HEK293 (cell line): ENCODE measurements at regions not wholly inside any gene's neighbourhood (a gene's known extent, or its start where the extent isn't known, plus 50 kb on each side); places are given as distances from the start of the nearest gene placed in this dataset.

Experiments used
- CTCF ChIA-PET: fragments of 350-600 bp; formaldehyde crosslinking; extraction: SDS; loops from one replicate; lab custom pipeline; 2021; ENCODE audit warnings: antibody characterized with exemption; lab: Yijun Ruan, JAX
- POLR2A ChIA-PET: fragments of 300-600 bp; formaldehyde crosslinking; extraction: SDS; loops from one replicate; lab custom pipeline; 2020; ENCODE audit warnings: antibody characterized with exemption, inconsistent platforms; lab: Yijun Ruan, JAX
- H3K27ac ChIP-seq: fragments of 200-500 bp; sonication (Bioruptor generic); 2 replicates; pipeline ENCODE4 v1.5.1; 2014; ENCODE audit warnings: low read depth, low read length, control low read depth, inconsistent platforms; ENCODE audit errors: extremely low read depth
- H3K36me3 ChIP-seq, 2 experiments: fragments of 200-500 bp in 1 of 2; sonication (Bioruptor generic) in 1 of 2; 1 replicate in 1 of 2; 2 replicates in 1 of 2; pipeline ENCODE4 v1.5.1; 2014 to 2017; ENCODE audit warnings: inconsistent platforms in 2 of 2, low read length in 2 of 2; ENCODE audit not compliant: control insufficient read depth in 2 of 2, insufficient read depth in 1 of 2
- H3K4me1 ChIP-seq: fragments of 200-500 bp; sonication (Bioruptor generic); 2 replicates; pipeline ENCODE4 v1.5.1; 2014; ENCODE audit warnings: mild to moderate bottlenecking, low read length, inconsistent platforms; ENCODE audit not compliant: control insufficient read depth, insufficient read depth
- H3K4me3 ChIP-seq: 2 replicates; pipeline ENCODE4 v1.5.1; 2011; ENCODE audit warnings: low read depth, mild to moderate bottlenecking, control low read depth, low read length, moderate library complexity
- H3K9me3 ChIP-seq: fragments of 200-500 bp; sonication (Bioruptor generic); 2 replicates; pipeline ENCODE4 v1.5.1; 2014; ENCODE audit warnings: low read depth, low read length, inconsistent platforms; ENCODE audit not compliant: control insufficient read depth, insufficient read depth
- KLF1 ChIP-seq: fragments of 450-650 bp; formaldehyde crosslinking; IDR thresholded peaks from 2 replicates; pipeline ENCODE4 v1.5.1; 2016; ENCODE audit warnings: missing biosample characterization, missing genetic modification characterization
- ZNF121 ChIP-seq: fragments of 450-650 bp; formaldehyde crosslinking; IDR thresholded peaks from 2 replicates; pipeline ENCODE4 v1.5.1; 2016; ENCODE audit warnings: missing biosample characterization, missing genetic modification characterization
- ZNF133 ChIP-seq: fragments of 450-650 bp; formaldehyde crosslinking; IDR thresholded peaks from 2 replicates; pipeline ENCODE4 v1.5.1; 2016; ENCODE audit warnings: missing biosample characterization, missing genetic modification characterization
- ZNF394 ChIP-seq: fragments of 450-650 bp; formaldehyde crosslinking; IDR thresholded peaks from 2 replicates; pipeline ENCODE4 v1.5.1; 2016; ENCODE audit warnings: missing biosample characterization, missing genetic modification characterization, mild to moderate bottlenecking, moderate library complexity, borderline replicate concordance
- ZNF404 ChIP-seq: fragments of 450-650 bp; formaldehyde crosslinking; IDR thresholded peaks from 2 replicates; pipeline ENCODE4 v1.5.1; 2017; ENCODE audit warnings: missing biosample characterization, missing genetic modification characterization
- ZNF416 ChIP-seq: fragments of 450-650 bp; formaldehyde crosslinking; IDR thresholded peaks from 2 replicates; pipeline ENCODE4 v1.5.1; 2016; ENCODE audit warnings: missing biosample characterization, missing genetic modification characterization
- ZNF549 ChIP-seq: fragments of 450-650 bp; IDR thresholded peaks from 2 replicates; pipeline ENCODE4 v1.5.1; 2018; ENCODE audit warnings: missing biosample characterization, missing genetic modification characterization, mild to moderate bottlenecking, inconsistent platforms, moderate library complexity
- ZNF600 ChIP-seq: fragments of 450-650 bp; formaldehyde crosslinking; IDR thresholded peaks from 2 replicates; pipeline ENCODE4 v1.5.1; 2016; ENCODE audit warnings: missing biosample characterization, missing genetic modification characterization
- ZNF626 ChIP-seq: fragments of 450-650 bp; sonication (Bioruptor Pico); formaldehyde crosslinking; IDR thresholded peaks from 2 replicates; pipeline ENCODE4 v1.5.1; 2018; ENCODE audit warnings: missing biosample characterization, missing genetic modification characterization, inconsistent platforms
- ZNF670 ChIP-seq: fragments of 450-650 bp; formaldehyde crosslinking; IDR thresholded peaks from 2 replicates; pipeline ENCODE4 v1.5.1; 2016; ENCODE audit warnings: missing biosample characterization, missing genetic modification characterization, low read depth
- ZNF701 ChIP-seq: fragments of 450-650 bp; formaldehyde crosslinking; IDR thresholded peaks from 2 replicates; pipeline ENCODE4 v1.5.1; 2016; ENCODE audit warnings: missing biosample characterization, missing genetic modification characterization
- ZNF747 ChIP-seq: fragments of 450-650 bp; formaldehyde crosslinking; IDR thresholded peaks from 2 replicates; pipeline ENCODE4 v1.5.1; 2016; ENCODE audit warnings: missing biosample characterization, missing genetic modification characterization
- ZNF843 ChIP-seq: fragments of 450-650 bp; formaldehyde crosslinking; IDR thresholded peaks from 2 replicates; pipeline ENCODE4 v1.5.1; 2016; ENCODE audit warnings: missing biosample characterization, missing genetic modification characterization
- TF ChIP-seq, protein P1 (sequence below): fragments of 450-650 bp; formaldehyde crosslinking; IDR thresholded peaks from 2 replicates; pipeline ENCODE4 v1.5.1; 2016; ENCODE audit warnings: missing biosample characterization, missing genetic modification characterization
- TF ChIP-seq, protein P2 (sequence below): fragments of 450-650 bp; formaldehyde crosslinking; IDR thresholded peaks from 2 replicates; pipeline ENCODE4 v1.5.1; 2016; ENCODE audit warnings: missing biosample characterization, missing genetic modification characterization
- TF ChIP-seq, protein P3 (sequence below): fragments of 450-650 bp; formaldehyde crosslinking; optimal IDR thresholded peaks from 2 replicates; pipeline ENCODE3; 2016; ENCODE audit warnings: missing biosample characterization, mild to moderate bottlenecking, missing genetic modification characterization
- TF ChIP-seq, protein P4 (sequence below): fragments of 450-650 bp; formaldehyde crosslinking; IDR thresholded peaks from 2 replicates; pipeline ENCODE4 v1.5.1; 2017; ENCODE audit warnings: missing biosample characterization, missing genetic modification characterization

DNA sequence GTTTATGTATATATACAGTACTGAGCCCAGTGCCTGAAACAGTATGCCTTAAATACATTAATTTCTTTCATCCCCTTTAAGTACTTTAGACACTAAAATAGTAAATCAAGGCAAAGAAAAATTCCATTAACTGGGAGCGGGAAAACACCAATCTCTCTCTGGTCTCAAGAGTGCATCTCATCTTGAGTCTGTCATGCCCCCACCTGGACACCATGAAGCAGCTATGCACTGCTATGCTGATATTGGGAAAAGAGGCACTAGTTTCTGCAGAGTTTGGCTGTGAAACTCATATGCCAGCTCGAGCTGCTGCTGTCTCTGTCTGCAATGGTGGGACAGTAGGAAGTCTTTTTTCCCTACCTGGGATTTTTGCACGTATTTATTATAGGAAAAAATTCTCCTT lies 754.4 kb upstream of the RAG2 start:
- Histone ChIP-seq H3K4me3 (no peak overlapping the region), H3K9me3 (no peaks in the 10 kb centered on the region), H3K4me1 (no peaks in the 10 kb centered on the region), H3K36me3 (no peaks in the 10 kb centered on the region), H3K27ac (no peak overlapping the region)
- ChIA-PET CTCF (no interaction called here), POLR2A (no interaction called here)
- TF ChIP-seq ZNF133 (no peak), KLF1 (tag by site-specific recombination) (no peak), ZNF843 (no peak), ZNF394 (tag by site-specific recombination) (no peak)
- TF ChIP-seq, protein P1, sequence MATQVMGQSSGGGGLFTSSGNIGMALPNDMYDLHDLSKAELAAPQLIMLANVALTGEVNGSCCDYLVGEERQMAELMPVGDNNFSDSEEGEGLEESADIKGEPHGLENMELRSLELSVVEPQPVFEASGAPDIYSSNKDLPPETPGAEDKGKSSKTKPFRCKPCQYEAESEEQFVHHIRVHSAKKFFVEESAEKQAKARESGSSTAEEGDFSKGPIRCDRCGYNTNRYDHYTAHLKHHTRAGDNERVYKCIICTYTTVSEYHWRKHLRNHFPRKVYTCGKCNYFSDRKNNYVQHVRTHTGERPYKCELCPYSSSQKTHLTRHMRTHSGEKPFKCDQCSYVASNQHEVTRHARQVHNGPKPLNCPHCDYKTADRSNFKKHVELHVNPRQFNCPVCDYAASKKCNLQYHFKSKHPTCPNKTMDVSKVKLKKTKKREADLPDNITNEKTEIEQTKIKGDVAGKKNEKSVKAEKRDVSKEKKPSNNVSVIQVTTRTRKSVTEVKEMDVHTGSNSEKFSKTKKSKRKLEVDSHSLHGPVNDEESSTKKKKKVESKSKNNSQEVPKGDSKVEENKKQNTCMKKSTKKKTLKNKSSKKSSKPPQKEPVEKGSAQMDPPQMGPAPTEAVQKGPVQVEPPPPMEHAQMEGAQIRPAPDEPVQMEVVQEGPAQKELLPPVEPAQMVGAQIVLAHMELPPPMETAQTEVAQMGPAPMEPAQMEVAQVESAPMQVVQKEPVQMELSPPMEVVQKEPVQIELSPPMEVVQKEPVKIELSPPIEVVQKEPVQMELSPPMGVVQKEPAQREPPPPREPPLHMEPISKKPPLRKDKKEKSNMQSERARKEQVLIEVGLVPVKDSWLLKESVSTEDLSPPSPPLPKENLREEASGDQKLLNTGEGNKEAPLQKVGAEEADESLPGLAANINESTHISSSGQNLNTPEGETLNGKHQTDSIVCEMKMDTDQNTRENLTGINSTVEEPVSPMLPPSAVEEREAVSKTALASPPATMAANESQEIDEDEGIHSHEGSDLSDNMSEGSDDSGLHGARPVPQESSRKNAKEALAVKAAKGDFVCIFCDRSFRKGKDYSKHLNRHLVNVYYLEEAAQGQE (tag by site-specific recombination): no peak
- TF ChIP-seq, protein P2, sequence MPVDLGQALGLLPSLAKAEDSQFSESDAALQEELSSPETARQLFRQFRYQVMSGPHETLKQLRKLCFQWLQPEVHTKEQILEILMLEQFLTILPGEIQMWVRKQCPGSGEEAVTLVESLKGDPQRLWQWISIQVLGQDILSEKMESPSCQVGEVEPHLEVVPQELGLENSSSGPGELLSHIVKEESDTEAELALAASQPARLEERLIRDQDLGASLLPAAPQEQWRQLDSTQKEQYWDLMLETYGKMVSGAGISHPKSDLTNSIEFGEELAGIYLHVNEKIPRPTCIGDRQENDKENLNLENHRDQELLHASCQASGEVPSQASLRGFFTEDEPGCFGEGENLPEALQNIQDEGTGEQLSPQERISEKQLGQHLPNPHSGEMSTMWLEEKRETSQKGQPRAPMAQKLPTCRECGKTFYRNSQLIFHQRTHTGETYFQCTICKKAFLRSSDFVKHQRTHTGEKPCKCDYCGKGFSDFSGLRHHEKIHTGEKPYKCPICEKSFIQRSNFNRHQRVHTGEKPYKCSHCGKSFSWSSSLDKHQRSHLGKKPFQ (tag by site-specific recombination): no peak

DNA sequence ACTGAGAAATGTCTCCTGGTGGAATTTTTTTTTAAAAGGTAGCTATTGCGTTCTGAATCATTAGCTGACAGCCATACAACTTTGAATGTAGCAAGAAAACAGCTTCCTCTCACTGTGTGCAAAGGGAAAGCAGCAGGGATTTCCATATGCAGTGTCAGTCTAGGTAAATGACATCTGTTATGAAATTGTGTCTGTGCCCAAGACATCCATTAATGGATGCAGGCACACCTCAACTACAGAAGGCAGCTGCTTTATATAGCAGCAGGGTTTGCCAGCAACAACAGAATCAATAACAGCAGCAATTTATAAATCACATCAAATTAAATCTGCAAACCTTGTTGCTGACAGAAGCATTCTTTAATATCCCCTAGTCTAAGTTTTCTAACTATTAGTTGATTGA lies 745.3 kb upstream of the RAG2 start:
- Histone ChIP-seq H3K9me3 (no peaks in the 10 kb centered on the region), H3K4me3 (no peak overlapping the region), H3K36me3 (no peaks in the 10 kb centered on the region), H3K27ac (no peak overlapping the region)
- no peak for TF ChIP-seq ZNF394 (tag by site-specific recombination)
- TF ChIP-seq ZNF416: no peak
- TF ChIP-seq ZNF404 (tag by site-specific recombination): no peak
- TF ChIP-seq ZNF600 (tag by site-specific recombination): no peak
- TF ChIP-seq, protein P3, sequence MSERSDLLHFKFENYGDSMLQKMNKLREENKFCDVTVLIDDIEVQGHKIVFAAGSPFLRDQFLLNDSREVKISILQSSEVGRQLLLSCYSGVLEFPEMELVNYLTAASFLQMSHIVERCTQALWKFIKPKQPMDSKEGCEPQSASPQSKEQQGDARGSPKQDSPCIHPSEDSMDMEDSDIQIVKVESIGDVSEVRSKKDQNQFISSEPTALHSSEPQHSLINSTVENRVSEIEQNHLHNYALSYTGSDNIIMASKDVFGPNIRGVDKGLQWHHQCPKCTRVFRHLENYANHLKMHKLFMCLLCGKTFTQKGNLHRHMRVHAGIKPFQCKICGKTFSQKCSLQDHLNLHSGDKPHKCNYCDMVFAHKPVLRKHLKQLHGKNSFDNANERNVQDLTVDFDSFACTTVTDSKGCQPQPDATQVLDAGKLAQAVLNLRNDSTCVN: no peak
- no peak for TF ChIP-seq ZNF670 (tag by site-specific recombination)
- no peak for TF ChIP-seq ZNF626 (tag by site-specific recombination)
- TF ChIP-seq ZNF549 (tag by site-specific recombination): no peak
- no peak for TF ChIP-seq ZNF121 (tag by site-specific recombination)
- no peak for TF ChIP-seq ZNF747 (tag by site-specific recombination)
- TF ChIP-seq ZNF701 (tag by site-specific recombination): no peak
- TF ChIP-seq, protein P4, sequence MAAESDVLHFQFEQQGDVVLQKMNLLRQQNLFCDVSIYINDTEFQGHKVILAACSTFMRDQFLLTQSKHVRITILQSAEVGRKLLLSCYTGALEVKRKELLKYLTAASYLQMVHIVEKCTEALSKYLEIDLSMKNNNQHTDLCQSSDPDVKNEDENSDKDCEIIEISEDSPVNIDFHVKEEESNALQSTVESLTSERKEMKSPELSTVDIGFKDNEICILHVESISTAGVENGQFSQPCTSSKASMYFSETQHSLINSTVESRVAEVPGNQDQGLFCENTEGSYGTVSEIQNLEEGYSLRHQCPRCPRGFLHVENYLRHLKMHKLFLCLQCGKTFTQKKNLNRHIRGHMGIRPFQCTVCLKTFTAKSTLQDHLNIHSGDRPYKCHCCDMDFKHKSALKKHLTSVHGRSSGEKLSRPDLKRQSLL: no peak
- TF ChIP-seq, all 188 proteins: peak for 0
- POLR2A ChIA-PET: no interaction called here
- H3K4me1 ChIP-seq: no peaks in the 10 kb centered on the region
- CTCF ChIA-PET: no interaction called here
